Lower leg skin (tissue), 4 donors: ENCODE measurements at regions not wholly inside any gene's neighbourhood (a gene's known extent, or its start where the extent isn't known, plus 50 kb on each side); places are given as distances from the start of the nearest gene placed in this dataset.

ENCODE experiments used
- DNase-seq, 2 donors: peaks; one replicate each; pipeline ENCODE4 v3.0.0-alpha.2; 2019; ENCODE audit warnings: low spot score in 2 of 2
- H3K4me3 ChIP-seq: fragments of 200-600 bp; sonication (generic); 2 replicates; pipeline ENCODE4 v1.5.1; 2017; ENCODE audit warnings: mild to moderate bottlenecking, low read depth; ENCODE audit not compliant: poor library complexity, severe bottlenecking
- CTCF ChIP-seq, 3 donors: fragments of 450-650 bp; IDR thresholded peaks; one replicate each; pipeline ENCODE4 v1.5.1; 2016; ENCODE audit warnings: antibody characterized with exemption in 3 of 3, mild to moderate bottlenecking in 3 of 3, moderate library complexity in 2 of 3
- POLR2A ChIP-seq, 2 donors: fragments of 450-650 bp; IDR thresholded peaks; one replicate each; pipeline ENCODE4 v1.6.1; 2016 to 2017; ENCODE audit warnings: antibody characterized with exemption in 2 of 2, mild to moderate bottlenecking in 1 of 2, moderate library complexity in 1 of 2
- WGBS, 2 donors: methylation state at CpG; one replicate each; pipeline ENCODE4 v1.1.5; 2018; 5-methylcytosine and 5-hydroxymethylcytosine counted together
- intact Hi-C: fragments of 100-400 bp; cut with DNase I; formaldehyde crosslinking; loops from one replicate; pipeline ENCODE4 v1.15.0; 2023; ENCODE audit warnings: low total_unique reads

- no peak overlapping the region for H3K4me3 ChIP-seq
- WGBS, 2 donors, result 67% methylated on average over 7 of the region's 7 CpGs
- intact Hi-C loops, result no loop called here
- DNase-seq, result no peak
- no peak for TF ChIP-seq POLR2A (IDR thresholded peaks at IDR 0.05)
- no peak for TF ChIP-seq CTCF (IDR thresholded peaks at IDR 0.05)
Observed at GRCh38 chr20:16175322-16175961, 397.8 kb downstream of the KIF16B start.

GRCh38 chr20:16174311-16174710, 398.9 kb downstream of the KIF16B start:
- intact Hi-C loops, result no loop called here
- DNase-seq, result no peak
- no peak overlapping the region for H3K4me3 ChIP-seq
- TF ChIP-seq CTCF (IDR thresholded peaks at IDR 0.05) (no peak), POLR2A (IDR thresholded peaks at IDR 0.05) (no peak)
- WGBS, 2 donors, result 53 to 69% methylated on average over 2 of the region's 2 CpGs

- WGBS, 2 donors, result 64 to 82% methylated on average over 4 of the region's 4 CpGs
- no peak overlapping the region for H3K4me3 ChIP-seq
- TF ChIP-seq CTCF (IDR thresholded peaks at IDR 0.05) (no peak), POLR2A (IDR thresholded peaks at IDR 0.05) (no peak)
- DNase-seq, result no peak
- intact Hi-C loops, result no loop called here
Observed at GRCh38 chr20:16173044-16173443, 400.2 kb downstream of the KIF16B start.

- intact Hi-C loops, result no loop called here
- TF ChIP-seq CTCF (IDR thresholded peaks at IDR 0.05) (no peak), POLR2A (IDR thresholded peaks at IDR 0.05) (no peak)
- no peak for DNase-seq
Observed at GRCh38 chr20:16171180-16171579, 402.1 kb downstream of the KIF16B start.

GRCh38 chr20:16170406-16170971, 402.8 kb downstream of the KIF16B start:
- 78 to 79% methylated on average over 7 of the region's 7 CpGs for WGBS, 2 donors
- no peak for TF ChIP-seq CTCF (IDR thresholded peaks at IDR 0.05)
- TF ChIP-seq POLR2A (IDR thresholded peaks at IDR 0.05), result no peak
- no peak overlapping the region for H3K4me3 ChIP-seq
- intact Hi-C loops, result no loop called here
- no peak for DNase-seq

More at GRCh38 chr20:16171180-16171579, 402.1 kb downstream of the KIF16B start:
- no peak overlapping the region for H3K4me3 ChIP-seq
